H7 (cell line): ENCODE measurements at regions not wholly inside any gene's neighbourhood (a gene's known extent, or its start where the extent isn't known, plus 50 kb on each side); places are given as distances from the start of the nearest gene placed in this dataset.
A peak's percentile ranks its signal among the peaks of the same experiment; 100 is the strongest.
"Not testable (repeated sequence)": the region's sequence is repeated elsewhere in the genome, so short reads cannot be mapped to it uniquely, and the experiment has no call there.

Experiments used
- DNase-seq: peaks from one replicate; pipeline ENCODE4 v3.0.0; 2012
- H3K27me3 ChIP-seq: 2 replicates; pipeline ENCODE4 v1.6.0; 2011; ENCODE audit warnings: mild to moderate bottlenecking, low read length; ENCODE audit not compliant: control insufficient read depth, insufficient read depth
- H3K36me3 ChIP-seq: replicated peaks from 2 replicates; pipeline ENCODE4 v1.5.1; 2011; ENCODE audit warnings: low read length; ENCODE audit not compliant: control insufficient read depth, insufficient read depth
- H3K4me3 ChIP-seq: 2 replicates; pipeline ENCODE4 v1.5.1; 2011; ENCODE audit warnings: low read depth, mild to moderate bottlenecking, control low read depth, low read length, moderate library complexity; ENCODE audit not compliant: insufficient read depth

DNA sequence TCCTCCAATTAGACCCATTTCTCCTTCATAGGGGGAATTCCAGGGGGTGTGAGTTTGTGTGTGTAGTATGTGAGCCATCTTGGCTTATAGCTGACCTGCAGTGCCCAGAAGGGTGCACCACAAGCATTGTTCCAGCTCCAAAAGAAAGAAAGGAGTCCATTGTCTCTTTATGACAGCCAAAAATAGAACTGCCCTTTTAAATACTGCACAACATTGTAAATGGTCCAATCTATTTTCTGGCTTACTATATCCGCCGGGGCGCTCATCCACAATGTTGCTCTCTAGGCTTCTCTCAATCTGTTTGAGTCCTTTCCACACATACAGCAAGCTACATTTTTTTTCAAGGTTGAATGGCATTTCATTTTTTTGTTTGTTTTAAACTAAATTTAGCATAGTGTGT lies 517.5 kb downstream of the STK39 start:
- H3K36me3 ChIP-seq, result no peaks in the 10 kb centered on the region; the same call in 1 of the 2 replicates
- H3K4me3 ChIP-seq, result no peak overlapping the region
- no peak for DNase-seq
- H3K27me3 ChIP-seq, result no peaks in the 10 kb centered on the region

DNA sequence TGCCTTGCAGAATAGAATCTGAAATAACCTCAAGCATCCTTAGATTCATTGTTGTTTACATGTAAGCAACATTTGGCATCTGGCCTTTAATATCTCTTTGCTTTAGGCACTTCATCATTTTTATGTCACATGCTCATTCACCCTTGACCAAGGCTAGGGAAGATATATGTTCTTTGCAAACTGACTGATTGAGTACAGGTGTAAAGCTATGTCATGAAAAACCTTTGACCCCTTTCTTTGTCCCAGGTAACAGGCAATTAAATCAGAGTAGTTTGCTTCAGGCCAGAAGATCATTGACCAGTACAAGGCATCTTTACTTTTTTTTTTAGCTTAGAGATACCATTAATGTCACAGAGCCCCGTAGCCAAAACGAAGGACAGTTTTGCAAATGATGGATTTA lies 520.6 kb downstream of the STK39 start:
- no peak for DNase-seq
- H3K36me3 ChIP-seq, result no peaks in the 10 kb centered on the region; the same call in 1 of the 2 replicates
- no peaks in the 10 kb centered on the region for H3K27me3 ChIP-seq
- H3K4me3 ChIP-seq, result no peak overlapping the region

DNA sequence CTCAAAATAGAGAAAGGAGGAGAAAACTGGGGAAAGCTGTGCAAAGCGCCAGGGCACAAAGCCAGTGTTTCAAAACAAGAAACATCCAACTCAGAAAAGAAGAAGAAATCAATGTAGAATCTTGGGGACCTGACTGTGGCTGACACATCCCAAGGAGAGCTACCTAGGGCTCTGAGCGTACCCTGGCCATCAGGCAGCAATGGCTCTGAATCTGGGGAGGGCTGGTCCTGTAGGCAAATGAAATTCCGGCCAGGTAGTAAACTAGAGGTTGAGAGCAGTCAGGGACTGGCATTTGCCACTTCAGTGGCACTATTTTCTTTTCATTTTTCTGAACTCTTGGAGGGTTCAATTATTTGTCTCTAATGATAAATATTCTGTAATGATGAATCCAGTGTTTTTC lies 525.8 kb downstream of the STK39 start:
- H3K4me3 ChIP-seq, result no peak overlapping the region
- H3K27me3 ChIP-seq, result no peaks in the 10 kb centered on the region
- peak; percentile 19 for DNase-seq
- H3K36me3 ChIP-seq, result no peaks in the 10 kb centered on the region; the same call in 1 of the 2 replicates

DNA sequence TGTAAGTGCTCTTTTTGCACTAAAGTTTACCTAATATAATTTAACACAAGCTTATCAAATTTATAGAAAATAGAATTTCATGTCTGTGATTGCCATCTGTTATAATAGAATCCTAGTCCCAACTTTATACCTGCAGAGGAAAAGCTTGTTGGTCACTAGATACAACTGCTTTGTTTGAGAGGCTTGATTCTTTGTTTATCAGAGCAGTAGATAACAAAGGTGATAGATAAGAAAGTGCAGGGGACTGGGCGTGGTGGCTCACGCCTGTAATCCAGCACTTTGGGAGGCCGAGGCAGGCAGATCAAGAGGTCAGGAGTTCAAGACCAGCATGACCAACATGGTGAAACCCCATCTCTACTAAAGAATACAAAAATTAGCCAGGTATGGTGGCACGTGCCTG lies 528.0 kb downstream of the STK39 start:
- no peak for DNase-seq
- H3K27me3 ChIP-seq, result no peaks in the 10 kb centered on the region

DNA sequence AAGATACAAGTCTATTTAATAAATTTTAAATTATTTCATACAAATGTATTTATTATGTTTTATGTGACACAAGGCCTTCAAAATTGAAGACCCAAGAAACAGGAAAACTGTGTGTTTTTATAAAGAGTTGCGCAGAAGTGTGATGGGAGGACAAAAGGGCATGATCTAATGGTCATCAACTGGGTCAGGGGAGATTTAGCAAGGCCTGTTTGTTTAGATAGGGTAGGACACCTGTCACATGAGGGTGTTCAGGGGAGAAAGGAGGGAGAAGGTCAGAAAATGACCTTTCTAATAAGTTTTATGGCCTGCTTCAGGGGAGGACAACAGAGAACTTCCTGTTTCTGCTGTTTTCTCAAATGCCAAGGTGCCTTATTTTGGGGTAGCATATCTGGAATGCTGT lies 528.8 kb downstream of the STK39 start:
- DNase-seq, result no peak
- Histone ChIP-seq H3K27me3 (no peaks in the 10 kb centered on the region), H3K4me3 (no peak overlapping the region), H3K36me3 (no peaks in the 10 kb centered on the region)

More for the DNA sequence above, 528.0 kb downstream of the STK39 start:
- H3K36me3 ChIP-seq, result no peaks in the 10 kb centered on the region
- no peak overlapping the region for H3K4me3 ChIP-seq

DNA sequence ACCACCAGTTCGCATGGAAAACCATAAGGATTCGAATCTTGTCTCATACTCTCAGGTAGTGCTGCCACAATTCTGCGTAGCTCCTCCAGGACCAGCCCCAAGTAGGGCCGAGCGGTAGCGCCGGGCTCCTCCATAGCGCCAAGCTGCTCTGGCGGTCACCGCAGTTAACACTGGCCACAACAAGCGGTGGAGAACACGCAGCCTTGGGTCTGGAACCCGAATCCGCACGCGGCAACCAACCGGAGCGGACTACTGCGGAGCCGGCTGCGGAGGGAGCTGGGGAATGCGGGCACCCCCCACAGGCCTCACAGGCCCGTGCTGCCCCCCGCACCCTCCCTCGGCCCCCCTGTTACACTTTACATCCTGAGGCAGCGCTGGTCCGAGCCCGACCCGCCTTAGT lies 531.5 kb downstream of the STK39 start:
- Histone ChIP-seq H3K4me3 (no peak overlapping the region), H3K27me3 (no peaks in the 10 kb centered on the region), H3K36me3 (no peaks in the 10 kb centered on the region)
- peak; percentile 26 for DNase-seq

DNA sequence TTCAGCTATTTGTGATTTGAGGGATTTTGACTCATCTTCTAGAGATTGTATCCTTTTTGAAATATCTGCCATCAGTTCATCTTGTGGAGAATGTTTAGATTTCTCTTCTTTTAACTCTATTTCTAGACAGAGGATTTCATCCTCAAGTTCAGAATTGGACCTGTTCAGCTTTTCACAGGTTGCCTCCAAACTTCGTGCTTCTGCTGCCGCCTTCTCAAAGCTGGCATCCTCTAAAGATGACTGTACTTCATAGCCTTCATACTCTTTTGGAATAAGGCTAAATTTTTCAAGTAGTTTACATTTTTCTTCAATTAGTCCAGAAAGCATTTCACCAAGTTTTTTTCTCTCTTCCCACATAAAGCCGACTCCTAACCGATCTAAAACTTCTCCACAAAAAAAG lies 531.9 kb downstream of the STK39 start:
- DNase-seq, H3K36me3 ChIP-seq, H3K4me3 ChIP-seq, H3K27me3 ChIP-seq: not testable (repeated sequence)

DNA sequence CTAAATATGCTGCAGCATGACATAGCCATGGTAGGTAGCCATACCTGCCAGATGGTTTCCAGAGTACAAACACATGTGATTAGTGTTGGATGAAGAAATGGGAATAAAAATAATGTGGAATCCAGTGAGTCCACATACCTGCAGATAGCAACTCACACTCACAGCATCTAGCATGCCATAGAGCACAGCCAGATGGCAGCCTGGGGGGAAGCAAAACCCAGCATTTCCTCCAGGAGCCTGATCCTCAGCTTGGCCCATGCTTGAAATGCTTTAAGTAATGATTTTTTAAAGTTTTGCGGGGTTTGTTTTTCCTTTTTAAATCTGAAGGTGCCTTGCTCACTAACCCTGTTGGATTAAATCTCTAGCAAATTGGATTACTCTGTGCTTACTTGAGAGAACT lies 535.1 kb downstream of the STK39 start:
- Histone ChIP-seq H3K4me3 (no peak overlapping the region), H3K36me3 (no peaks in the 10 kb centered on the region), H3K27me3 (no peaks in the 10 kb centered on the region)
- no peak for DNase-seq

DNA sequence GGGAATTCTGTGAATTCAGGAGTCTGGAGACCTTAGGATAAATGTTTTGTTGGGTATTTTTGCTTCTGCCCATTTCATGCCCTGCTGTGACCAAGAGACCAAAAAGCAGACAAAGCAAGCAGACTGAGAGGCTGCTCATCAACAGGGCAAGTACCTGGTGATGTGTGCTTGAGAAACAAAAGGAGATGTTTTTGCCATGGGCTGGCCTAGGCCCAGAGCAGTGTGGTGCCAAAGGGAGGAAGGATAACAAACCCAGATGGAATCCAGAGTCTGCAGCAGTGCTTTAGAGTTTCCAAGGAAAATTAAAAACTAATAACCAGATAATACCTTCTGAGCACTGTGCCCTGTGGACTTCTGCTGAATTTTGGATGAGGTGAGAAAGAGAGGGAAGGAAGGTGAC lies 538.4 kb downstream of the STK39 start:
- Histone ChIP-seq H3K4me3 (no peak overlapping the region), H3K27me3 (no peaks in the 10 kb centered on the region), H3K36me3 (no peaks in the 10 kb centered on the region)
- DNase-seq, result no peak

DNA sequence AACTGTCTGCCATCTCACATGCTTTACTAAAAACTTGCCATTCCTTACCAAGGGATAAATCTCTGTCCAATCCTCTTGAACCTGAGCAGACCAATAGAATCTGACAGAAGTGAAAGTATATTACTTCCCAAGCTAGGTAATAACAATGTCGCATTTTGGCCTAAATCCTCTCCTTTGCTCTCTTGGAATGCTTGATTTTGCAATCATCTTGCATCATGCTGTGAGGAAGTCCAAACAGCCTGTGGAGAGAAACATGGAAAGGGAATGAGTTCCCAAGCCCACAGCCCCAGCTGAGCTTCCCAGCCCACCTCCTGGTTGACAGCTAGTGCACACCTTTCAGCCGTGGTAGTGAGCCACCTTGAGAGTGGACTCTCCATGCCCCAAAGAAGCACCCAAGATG lies 540.6 kb downstream of the STK39 start:
- Histone ChIP-seq H3K4me3 (no peak overlapping the region), H3K27me3 (no peaks in the 10 kb centered on the region), H3K36me3 (no peaks in the 10 kb centered on the region)
- DNase-seq, result no peak

DNA sequence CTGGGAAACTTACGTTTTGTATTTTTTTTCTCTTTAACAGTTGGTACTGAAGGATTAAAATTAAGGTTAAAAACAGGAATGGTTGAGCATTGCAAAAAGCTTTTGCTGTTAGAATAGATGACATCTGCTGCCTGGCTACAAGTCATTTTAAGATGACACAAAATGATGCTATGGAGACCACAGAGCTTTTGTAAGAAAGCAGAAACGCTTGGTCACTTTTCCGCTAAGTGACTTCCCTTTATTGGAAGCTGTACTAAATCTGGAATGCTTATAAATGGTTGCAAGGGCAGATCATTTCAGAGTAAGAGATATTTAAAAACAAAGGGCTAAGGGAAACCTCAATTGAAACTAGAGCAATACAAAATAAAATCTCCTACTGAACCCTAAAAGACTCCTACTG lies 544.0 kb downstream of the STK39 start:
- DNase-seq, result no peak
- Histone ChIP-seq H3K36me3 (no peaks in the 10 kb centered on the region), H3K27me3 (no peaks in the 10 kb centered on the region), H3K4me3 (no peak overlapping the region)

DNA sequence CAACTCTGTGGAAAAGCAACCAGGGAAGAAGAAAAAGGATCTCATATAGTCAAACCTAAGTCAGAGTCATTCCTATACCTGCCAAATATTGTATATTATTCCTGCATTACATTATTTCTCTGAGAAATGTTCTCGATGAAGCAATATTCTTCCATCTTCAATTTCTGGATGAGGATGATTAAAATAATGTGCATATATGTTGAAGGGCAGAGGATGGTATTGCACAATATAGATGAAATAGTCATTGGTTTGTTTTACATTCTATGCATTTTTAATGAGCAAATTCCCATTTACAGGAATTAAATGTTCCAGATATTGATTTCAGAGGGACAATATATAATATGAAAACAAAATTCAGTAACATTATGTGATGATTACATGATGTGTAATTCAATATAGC lies 545.2 kb downstream of the STK39 start:
- Histone ChIP-seq H3K27me3 (no peaks in the 10 kb centered on the region), H3K4me3 (no peak overlapping the region), H3K36me3 (no peaks in the 10 kb centered on the region)
- DNase-seq, result no peak

DNA sequence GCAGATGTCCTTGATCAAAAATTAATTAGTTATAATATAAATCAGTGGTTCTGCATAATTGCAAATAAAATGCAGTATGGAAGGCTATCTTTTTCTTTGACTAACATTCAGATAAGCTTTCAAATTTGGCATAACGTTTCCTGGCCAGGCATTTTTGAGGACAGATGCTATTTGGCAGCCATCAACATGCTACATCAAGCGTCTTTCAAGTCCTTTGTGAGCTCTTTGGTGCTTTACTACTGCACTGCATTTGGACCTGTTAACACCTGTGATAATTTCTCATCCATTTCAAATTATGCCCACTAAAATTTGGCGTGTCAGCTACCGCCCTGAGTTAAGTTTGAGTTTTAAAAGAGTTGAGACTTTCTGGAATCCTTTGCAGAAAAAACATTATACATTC lies 545.7 kb downstream of the STK39 start:
- H3K36me3 ChIP-seq, result no peaks in the 10 kb centered on the region
- DNase-seq, result no peak
- no peaks in the 10 kb centered on the region for H3K27me3 ChIP-seq
- no peak overlapping the region for H3K4me3 ChIP-seq

DNA sequence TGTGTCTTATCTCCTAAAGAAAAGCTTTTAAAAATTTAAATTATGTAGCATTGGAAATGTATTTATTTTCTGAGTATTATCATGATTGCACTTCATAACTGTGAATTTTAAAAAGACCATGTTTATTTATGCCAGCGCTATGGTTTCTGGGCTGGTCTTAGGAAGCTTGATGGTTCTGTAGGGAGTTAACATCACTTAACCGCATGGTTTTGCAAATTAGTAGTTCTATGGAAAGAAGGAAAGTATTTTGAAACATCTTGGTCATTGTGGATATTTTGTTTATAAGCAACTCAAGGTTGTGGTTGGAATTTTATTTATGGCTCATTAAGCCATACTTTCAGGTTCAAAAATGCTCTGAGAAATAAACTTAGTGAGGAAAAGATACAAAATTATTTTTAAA lies 549.4 kb downstream of the STK39 start:
- no peak overlapping the region for H3K4me3 ChIP-seq
- H3K36me3 ChIP-seq, result no peaks in the 10 kb centered on the region
- DNase-seq, result no peak
- H3K27me3 ChIP-seq, result no peaks in the 10 kb centered on the region

DNA sequence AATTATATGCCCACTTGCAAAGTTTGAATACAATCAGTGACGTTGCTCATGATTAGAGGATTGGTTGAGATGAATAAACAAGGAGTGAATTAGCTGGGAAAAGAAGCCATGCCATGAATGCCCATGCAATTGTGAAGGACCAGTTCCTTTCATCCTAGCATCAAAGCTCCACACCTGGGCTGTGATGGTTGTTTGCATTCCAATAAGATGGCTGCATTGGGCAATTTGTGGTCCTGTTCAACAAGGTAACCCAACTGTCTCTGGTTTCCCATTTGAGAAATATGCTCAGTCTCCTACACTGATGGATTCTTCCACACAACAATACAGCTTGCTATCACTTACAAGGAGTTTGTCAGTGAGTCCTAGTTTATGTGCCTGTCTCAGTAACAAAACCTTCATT lies 550.2 kb downstream of the STK39 start:
- Histone ChIP-seq H3K4me3 (no peak overlapping the region), H3K27me3 (no peaks in the 10 kb centered on the region), H3K36me3 (no peaks in the 10 kb centered on the region)
- no peak for DNase-seq

DNA sequence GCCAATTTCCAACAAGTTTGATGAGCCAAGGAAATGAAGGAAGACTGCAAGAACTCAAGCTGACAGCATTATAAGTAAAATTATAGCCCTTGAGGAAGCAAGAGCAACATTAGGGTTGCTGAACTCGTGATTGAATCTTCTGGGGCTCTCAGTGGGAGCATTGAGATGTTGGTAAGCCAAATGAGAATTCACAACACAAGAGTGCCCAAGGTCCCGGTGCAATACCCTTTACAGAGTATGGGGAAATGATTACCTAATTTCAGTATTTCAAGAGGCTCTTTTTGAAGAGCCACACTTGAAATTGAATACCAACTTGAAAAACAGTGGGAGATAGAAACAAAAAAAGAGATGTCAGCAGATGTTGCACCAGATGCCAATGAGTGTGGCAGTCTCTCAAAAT lies 554.5 kb downstream of the STK39 start:
- H3K36me3 ChIP-seq, result no peaks in the 10 kb centered on the region
- no peaks in the 10 kb centered on the region for H3K27me3 ChIP-seq
- no peak for DNase-seq
- no peak overlapping the region for H3K4me3 ChIP-seq
